Keratinocyte (primary cell): ENCODE measurements at regions not wholly inside any gene's neighbourhood (a gene's known extent, or its start where the extent isn't known, plus 50 kb on each side); places are given as distances from the start of the nearest gene placed in this dataset.

ENCODE experiments used
- DNase-seq: peaks from one replicate; pipeline ENCODE4 v3.0.0-alpha.2; 2011; ENCODE audit warnings: low read depth, missing footprints, low spot score
- FAIRE-seq: peaks from 2 replicates; lab custom pipeline; 2011; peaks lifted over from hg19 to GRCh38; lab: Jason Lieb, UNC
- H2AFZ ChIP-seq: 2 replicates; pipeline ENCODE4 v1.6.0; 2012; ENCODE audit warnings: low read length, control low read depth, inconsistent platforms; ENCODE audit not compliant: control insufficient read depth
- H3K27ac ChIP-seq: 2 replicates; pipeline ENCODE4 v1.5.1; 2011; ENCODE audit warnings: low read length; ENCODE audit not compliant: control insufficient read depth, insufficient read depth
- H3K27me3 ChIP-seq: 3 replicates; pipeline ENCODE4 v1.6.0; 2011; ENCODE audit warnings: low read length; ENCODE audit not compliant: control insufficient read depth, insufficient read depth; ENCODE audit errors: extremely low read depth
- H3K36me3 ChIP-seq, 2 experiments: 2 replicates in 1 of 2; 3 replicates in 1 of 2; pipeline ENCODE4 v1.5.1; 2011; ENCODE audit warnings: low read length in 2 of 2, mild to moderate bottlenecking in 1 of 2; ENCODE audit not compliant: control insufficient read depth in 2 of 2, insufficient read depth in 2 of 2; ENCODE audit errors: extremely low read depth in 1 of 2
- H3K4me1 ChIP-seq: 3 replicates; pipeline ENCODE4 v1.5.1; 2011; ENCODE audit warnings: low read length; ENCODE audit not compliant: control insufficient read depth, insufficient read depth; ENCODE audit errors: extremely low read depth
- H3K4me2 ChIP-seq: 3 replicates; pipeline ENCODE4 v1.6.0; 2011; ENCODE audit warnings: low read depth, low read length; ENCODE audit not compliant: control insufficient read depth, insufficient read depth; ENCODE audit errors: extremely low read depth
- H3K4me3 ChIP-seq, 3 experiments: fragments of 200-600 bp in 1 of 3; sonication (generic) in 1 of 3; 2 replicates in 2 of 3; 3 replicates in 1 of 3; pipeline ENCODE4 v1.5.1; 2011 to 2016; ENCODE audit warnings: low read length in 3 of 3, mild to moderate bottlenecking in 3 of 3, control low read depth in 2 of 3, inconsistent platforms in 1 of 3, low read depth in 1 of 3, mixed read lengths in 1 of 3, mixed run types in 1 of 3, moderate library complexity in 1 of 3; ENCODE audit not compliant: control insufficient read depth in 2 of 3, insufficient read depth in 2 of 3; ENCODE audit errors: extremely low read depth in 1 of 3
- H3K79me2 ChIP-seq: 2 replicates; pipeline ENCODE4 v1.6.0; 2012; ENCODE audit warnings: low read length; ENCODE audit not compliant: control insufficient read depth, insufficient read depth
- H3K9ac ChIP-seq: 3 replicates; pipeline ENCODE4 v1.6.0; 2011; ENCODE audit warnings: low read length; ENCODE audit not compliant: control insufficient read depth, insufficient read depth; ENCODE audit errors: extremely low read depth
- H3K9me1 ChIP-seq: 3 replicates; pipeline ENCODE4 v1.6.0; 2011; ENCODE audit warnings: low read length; ENCODE audit not compliant: control insufficient read depth, insufficient read depth; ENCODE audit errors: extremely low read depth
- H3K9me3 ChIP-seq: 2 replicates; pipeline ENCODE4 v1.5.1; 2012; ENCODE audit warnings: low read depth, low read length; ENCODE audit not compliant: control insufficient read depth
- H4K20me1 ChIP-seq: 3 replicates; pipeline ENCODE4 v1.6.0; 2011; ENCODE audit warnings: low read length; ENCODE audit not compliant: control insufficient read depth, insufficient read depth; ENCODE audit errors: extremely low read depth
- EZH2 ChIP-seq: IDR thresholded peaks from one replicate; pipeline ENCODE4 v1.6.1; 2012; ENCODE audit warnings: inconsistent platforms, mild to moderate bottlenecking, low read length, moderate library complexity
- dilution Hi-C: fragments of 300-500 bp; cut with MboI; formaldehyde crosslinking; loops from one replicate; pipeline ENCODE4 v1.7.0; 2020; ENCODE audit warnings: low sequenced_read_pairs; ENCODE audit not compliant: extremely low pct_ligation_motif_present
- TF ChIP-seq, protein P1 (sequence below), 3 experiments: IDR thresholded peaks in 1 of 3; conservative IDR thresholded peaks in 1 of 3; optimal IDR thresholded peaks in 1 of 3; 2 replicates in 2 of 3; 3 replicates in 1 of 3; pipeline versions ENCODE3 to v1.5.1; 2011; ENCODE audit warnings: low read length in 3 of 3, mild to moderate bottlenecking in 3 of 3, moderate library complexity in 2 of 3, control low read depth in 1 of 3, inconsistent platforms in 1 of 3; ENCODE audit not compliant: insufficient read depth in 2 of 3; ENCODE audit errors: extremely low read depth in 1 of 3

DNA sequence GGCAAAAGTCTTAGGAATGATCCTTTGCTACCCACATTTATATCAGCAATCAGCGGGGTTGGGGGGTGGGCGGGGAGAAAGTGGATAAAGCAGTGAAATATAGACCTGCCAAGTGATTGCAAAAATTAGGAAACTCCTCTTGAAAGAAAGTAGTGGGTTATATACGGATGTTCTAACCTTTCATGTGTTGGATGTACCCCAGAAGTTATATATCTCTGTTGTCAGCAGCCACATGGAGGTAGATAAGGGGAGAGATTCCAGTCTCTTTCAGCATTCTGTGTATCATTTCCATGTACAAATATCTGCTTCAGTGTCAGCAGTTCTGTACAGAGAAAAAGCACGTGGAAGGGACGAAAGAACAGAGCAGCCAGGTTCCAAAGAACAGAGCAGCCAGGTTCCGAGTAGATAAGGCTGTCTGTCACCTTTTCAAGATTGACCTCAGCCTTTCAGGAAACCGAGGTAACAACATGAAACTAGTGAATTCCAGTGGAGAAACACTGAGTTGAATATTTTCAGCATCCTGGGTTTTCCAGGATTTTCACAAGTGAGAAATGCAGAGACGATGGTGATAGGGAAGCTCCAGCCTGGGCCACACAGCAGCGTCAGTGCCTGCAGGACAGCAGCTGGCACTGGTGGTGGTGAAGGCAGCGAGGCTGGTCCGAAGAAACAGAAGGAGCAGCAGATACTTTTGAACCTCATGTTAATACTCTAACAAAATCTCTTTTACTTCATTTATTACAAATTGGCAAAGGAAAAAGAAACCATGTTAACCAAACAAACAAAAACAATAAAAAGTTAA is 212.3 kb downstream of the C7orf25 start:
- Histone ChIP-seq H3K27ac (no peak overlapping the region), H3K4me3 (no peak overlapping the region), H3K4me1 (no peaks in the 10 kb centered on the region), H3K36me3 (no peaks in the 10 kb centered on the region), H3K4me2 (no peak overlapping the region), H3K9me3 (no peaks in the 10 kb centered on the region), H2AFZ (no peak overlapping the region), H3K27me3 (no peaks in the 10 kb centered on the region), H3K9ac (no peak overlapping the region), H3K9me1 (no peaks in the 10 kb centered on the region), H4K20me1 (no peaks in the 10 kb centered on the region), H3K79me2 (no peaks in the 10 kb centered on the region)
- FAIRE-seq (no peak), DNase-seq (no peak)
- dilution Hi-C loops = no loop called here
- TF ChIP-seq, protein P1, sequence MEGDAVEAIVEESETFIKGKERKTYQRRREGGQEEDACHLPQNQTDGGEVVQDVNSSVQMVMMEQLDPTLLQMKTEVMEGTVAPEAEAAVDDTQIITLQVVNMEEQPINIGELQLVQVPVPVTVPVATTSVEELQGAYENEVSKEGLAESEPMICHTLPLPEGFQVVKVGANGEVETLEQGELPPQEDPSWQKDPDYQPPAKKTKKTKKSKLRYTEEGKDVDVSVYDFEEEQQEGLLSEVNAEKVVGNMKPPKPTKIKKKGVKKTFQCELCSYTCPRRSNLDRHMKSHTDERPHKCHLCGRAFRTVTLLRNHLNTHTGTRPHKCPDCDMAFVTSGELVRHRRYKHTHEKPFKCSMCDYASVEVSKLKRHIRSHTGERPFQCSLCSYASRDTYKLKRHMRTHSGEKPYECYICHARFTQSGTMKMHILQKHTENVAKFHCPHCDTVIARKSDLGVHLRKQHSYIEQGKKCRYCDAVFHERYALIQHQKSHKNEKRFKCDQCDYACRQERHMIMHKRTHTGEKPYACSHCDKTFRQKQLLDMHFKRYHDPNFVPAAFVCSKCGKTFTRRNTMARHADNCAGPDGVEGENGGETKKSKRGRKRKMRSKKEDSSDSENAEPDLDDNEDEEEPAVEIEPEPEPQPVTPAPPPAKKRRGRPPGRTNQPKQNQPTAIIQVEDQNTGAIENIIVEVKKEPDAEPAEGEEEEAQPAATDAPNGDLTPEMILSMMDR (optimal IDR thresholded peaks at IDR 0.05 in 1 of 3, IDR thresholded peaks at IDR 0.05 in 1 of 3, conservative IDR thresholded peaks at IDR 0.05 in 1 of 3; ENCODE audit: extremely low read depth in 1 of 3, insufficient read depth in 2 of 3, low read length in 3 of 3) = no peak
- TF ChIP-seq EZH2 = no peak

DNA sequence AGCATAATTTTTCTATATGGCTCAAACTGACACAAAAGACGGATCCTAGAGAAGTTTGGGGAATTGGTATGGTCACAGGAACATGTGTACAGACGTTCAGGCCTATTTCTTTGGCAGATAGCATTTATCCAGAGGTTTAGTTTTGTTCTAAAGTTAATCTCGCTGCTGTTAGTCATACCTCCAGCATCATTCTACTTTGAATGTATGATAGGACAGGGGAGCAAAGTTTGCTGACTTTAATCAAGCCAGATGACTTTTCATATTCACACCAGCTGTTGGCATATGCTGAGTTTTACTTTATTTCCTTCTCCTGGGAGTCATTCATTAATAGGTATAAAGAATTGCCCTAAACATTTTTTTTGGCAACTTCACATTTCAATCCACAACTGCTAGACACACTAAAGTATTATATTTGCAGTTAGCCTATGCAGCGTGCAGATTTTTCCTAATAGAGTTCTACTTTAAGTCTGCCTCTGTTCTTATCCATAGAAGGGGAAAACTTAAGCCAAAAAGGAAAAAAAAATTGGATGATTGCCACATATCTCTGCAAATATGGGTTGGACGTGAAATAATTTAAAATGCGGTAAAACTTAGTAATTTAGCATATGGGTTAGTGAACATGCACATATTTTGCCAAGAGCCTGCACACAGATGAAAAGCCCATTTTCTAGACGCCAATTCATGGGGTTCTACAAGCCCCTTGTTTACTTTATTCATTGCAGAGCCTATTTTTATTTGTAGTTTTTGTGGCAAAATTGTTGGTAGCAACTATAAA is 213.1 kb downstream of the C7orf25 start:
- no peaks in the 10 kb centered on the region for H4K20me1 ChIP-seq
- no peak for TF ChIP-seq EZH2
- TF ChIP-seq, protein P1 (optimal IDR thresholded peaks at IDR 0.05 in 1 of 3, IDR thresholded peaks at IDR 0.05 in 1 of 3, conservative IDR thresholded peaks at IDR 0.05 in 1 of 3; ENCODE audit: extremely low read depth in 1 of 3, insufficient read depth in 2 of 3, low read length in 3 of 3) = no peak
- H3K4me3 ChIP-seq = no peak overlapping the region
- no peaks in the 10 kb centered on the region for H3K9me3 ChIP-seq
- no peak for DNase-seq
- no peaks in the 10 kb centered on the region for H3K36me3 ChIP-seq
- FAIRE-seq = no peak
- no peaks in the 10 kb centered on the region for H3K4me1 ChIP-seq
- no peak overlapping the region for H3K27ac ChIP-seq
- no peaks in the 10 kb centered on the region for H3K27me3 ChIP-seq
- H3K9ac ChIP-seq = no peak overlapping the region
- no peaks in the 10 kb centered on the region for H3K9me1 ChIP-seq
- H3K4me2 ChIP-seq = no peak overlapping the region
- no peaks in the 10 kb centered on the region for H3K79me2 ChIP-seq
- dilution Hi-C loops = no loop called here
- no peak overlapping the region for H2AFZ ChIP-seq
